ENCODE measurements at regions not wholly inside any gene's neighbourhood (a gene's known extent, or its start where the extent isn't known, plus 50 kb on each side); places are given as distances from the start of the nearest gene placed in this dataset.

DNA sequence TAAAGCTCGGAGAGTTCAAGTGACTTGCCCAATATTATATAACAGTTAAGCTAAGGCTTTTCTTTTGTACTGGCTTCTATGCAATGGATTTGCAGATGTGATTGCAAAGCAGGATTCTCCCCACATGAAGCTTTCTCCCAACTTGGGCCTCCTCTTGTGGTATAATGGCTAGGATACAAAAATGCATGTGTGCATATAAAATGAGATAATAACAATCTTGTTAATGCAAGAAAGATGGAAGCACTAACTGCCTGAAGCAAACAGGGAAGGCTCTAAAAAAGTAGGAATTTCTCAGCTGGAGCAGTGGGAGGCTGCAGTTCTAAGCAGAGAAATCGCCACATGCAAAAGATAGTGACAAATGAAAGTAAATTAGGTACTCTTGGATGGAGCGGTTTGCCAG is 444.2 kb upstream of the RIOK2 start:
- no peak for TF ChIP-seq EZH2 (IDR thresholded peaks at IDR 0.05; ENCODE audit: borderline replicate concordance, low read depth, low read length, poor library complexity, severe bottlenecking)
- TF ChIP-seq, protein P1, sequence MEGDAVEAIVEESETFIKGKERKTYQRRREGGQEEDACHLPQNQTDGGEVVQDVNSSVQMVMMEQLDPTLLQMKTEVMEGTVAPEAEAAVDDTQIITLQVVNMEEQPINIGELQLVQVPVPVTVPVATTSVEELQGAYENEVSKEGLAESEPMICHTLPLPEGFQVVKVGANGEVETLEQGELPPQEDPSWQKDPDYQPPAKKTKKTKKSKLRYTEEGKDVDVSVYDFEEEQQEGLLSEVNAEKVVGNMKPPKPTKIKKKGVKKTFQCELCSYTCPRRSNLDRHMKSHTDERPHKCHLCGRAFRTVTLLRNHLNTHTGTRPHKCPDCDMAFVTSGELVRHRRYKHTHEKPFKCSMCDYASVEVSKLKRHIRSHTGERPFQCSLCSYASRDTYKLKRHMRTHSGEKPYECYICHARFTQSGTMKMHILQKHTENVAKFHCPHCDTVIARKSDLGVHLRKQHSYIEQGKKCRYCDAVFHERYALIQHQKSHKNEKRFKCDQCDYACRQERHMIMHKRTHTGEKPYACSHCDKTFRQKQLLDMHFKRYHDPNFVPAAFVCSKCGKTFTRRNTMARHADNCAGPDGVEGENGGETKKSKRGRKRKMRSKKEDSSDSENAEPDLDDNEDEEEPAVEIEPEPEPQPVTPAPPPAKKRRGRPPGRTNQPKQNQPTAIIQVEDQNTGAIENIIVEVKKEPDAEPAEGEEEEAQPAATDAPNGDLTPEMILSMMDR (conservative IDR thresholded peaks at IDR 0.05; ENCODE audit: low read depth, low read length) = no peak
